ENCODE measurements at regions not wholly inside any gene's neighbourhood (a gene's known extent, or its start where the extent isn't known, plus 50 kb on each side); places are given as distances from the start of the nearest gene placed in this dataset.

DNA sequence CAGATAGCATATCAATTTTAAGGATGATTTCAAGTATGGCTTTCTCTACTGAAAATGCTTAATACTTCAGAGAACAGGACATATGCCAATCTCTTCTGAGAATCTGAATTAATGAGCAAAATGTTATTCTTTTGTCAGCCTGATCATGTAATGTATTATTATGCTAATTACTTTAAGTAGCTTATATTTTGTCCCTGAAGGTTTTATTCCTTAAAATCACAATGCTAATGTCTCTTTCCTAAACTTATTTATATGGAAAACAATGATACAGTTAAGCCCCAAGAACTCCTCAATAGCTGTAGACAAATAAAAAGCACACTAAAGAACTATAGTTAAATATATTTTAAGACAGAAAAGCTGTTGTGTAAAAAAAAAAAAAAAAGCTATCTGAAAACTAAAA, 256.9 kb upstream of the PTPRD start:
- no TSS peak for BruUV-seq (replicated peaks)

More for the DNA sequence above, 256.9 kb upstream of the PTPRD start:
- dilution Hi-C loops (cut with HindIII; ENCODE audit: low sequenced_read_pairs, unreplicated experiment) = no loop called here
- no peaks in the 10 kb centered on the region for H4K20me1 ChIP-seq (ENCODE audit: insufficient read depth, low read length)
- no peak overlapping the region for H3K27ac ChIP-seq (ENCODE audit: insufficient read depth, low read length)
- H2BK5ac ChIP-seq (ENCODE audit: low read depth, low read length, poor library complexity, severe bottlenecking) = no peak overlapping the region
- H3K4me1 ChIP-seq (ENCODE audit: control insufficient read depth, insufficient read depth, low read length) = no peaks in the 10 kb centered on the region
- intact Hi-C loops (cut with micrococcal nuclease) = no loop called here
- no peaks in the 10 kb centered on the region for H3K36me3 ChIP-seq (ENCODE audit: control insufficient read depth, insufficient read depth, low read length)
- H2AK5ac ChIP-seq (ENCODE audit: low read depth, low read length) = no peak overlapping the region
- H2BK20ac ChIP-seq (ENCODE audit: low read depth, low read length) = no peak overlapping the region
- CTCF ChIA-PET = interaction anchor here (0.5 kb wide), 1 partner anchor 167 kb away, joined by 3 read pairs; no protein-coding TSS in a partner anchor
- TF ChIP-seq BHLHE40 (IDR thresholded peaks at IDR 0.05; ENCODE audit: low read depth, low read length) (no peak), SMC3 (IDR thresholded peaks at IDR 0.05; ENCODE audit: low read depth, low read length) (no peak), MAFK (IDR thresholded peaks at IDR 0.05; ENCODE audit: low read depth, low read length) (no peak), RCOR1 (IDR thresholded peaks at IDR 0.05; ENCODE audit: insufficient replicate concordance, low read length) (no peak), USF2 (IDR thresholded peaks at IDR 0.05; ENCODE audit: low read depth, low read length) (no peak), MXI1 (IDR thresholded peaks at IDR 0.05; ENCODE audit: borderline replicate concordance, low read depth, low read length) (no peak), RAD21 (IDR thresholded peaks at IDR 0.05; ENCODE audit: low read length) (no peak), NFE2L2 (IDR thresholded peaks at IDR 0.05; ENCODE audit: low read depth, low read length) (no peak), CEBPB (IDR thresholded peaks at IDR 0.05; ENCODE audit: low read depth, low read length) (no peak), FOS (IDR thresholded peaks at IDR 0.05; ENCODE audit: low read depth, low read length) (no peak), RFX5 (IDR thresholded peaks at IDR 0.05; ENCODE audit: low read depth, low read length) (no peak), MAZ (IDR thresholded peaks at IDR 0.05; ENCODE audit: borderline replicate concordance, low read depth, low read length) (no peak), CHD1 (IDR thresholded peaks at IDR 0.05; ENCODE audit: low read depth, low read length) (no peak), POLR2A (IDR thresholded peaks at IDR 0.05; ENCODE audit: low read depth, low read length) (no peak)
- TF ChIP-seq, protein P1, sequence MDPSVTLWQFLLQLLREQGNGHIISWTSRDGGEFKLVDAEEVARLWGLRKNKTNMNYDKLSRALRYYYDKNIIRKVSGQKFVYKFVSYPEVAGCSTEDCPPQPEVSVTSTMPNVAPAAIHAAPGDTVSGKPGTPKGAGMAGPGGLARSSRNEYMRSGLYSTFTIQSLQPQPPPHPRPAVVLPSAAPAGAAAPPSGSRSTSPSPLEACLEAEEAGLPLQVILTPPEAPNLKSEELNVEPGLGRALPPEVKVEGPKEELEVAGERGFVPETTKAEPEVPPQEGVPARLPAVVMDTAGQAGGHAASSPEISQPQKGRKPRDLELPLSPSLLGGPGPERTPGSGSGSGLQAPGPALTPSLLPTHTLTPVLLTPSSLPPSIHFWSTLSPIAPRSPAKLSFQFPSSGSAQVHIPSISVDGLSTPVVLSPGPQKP (IDR thresholded peaks at IDR 0.05; ENCODE audit: borderline replicate concordance, low read depth, low read length) = no peak
- TF ChIP-seq, protein P2, sequence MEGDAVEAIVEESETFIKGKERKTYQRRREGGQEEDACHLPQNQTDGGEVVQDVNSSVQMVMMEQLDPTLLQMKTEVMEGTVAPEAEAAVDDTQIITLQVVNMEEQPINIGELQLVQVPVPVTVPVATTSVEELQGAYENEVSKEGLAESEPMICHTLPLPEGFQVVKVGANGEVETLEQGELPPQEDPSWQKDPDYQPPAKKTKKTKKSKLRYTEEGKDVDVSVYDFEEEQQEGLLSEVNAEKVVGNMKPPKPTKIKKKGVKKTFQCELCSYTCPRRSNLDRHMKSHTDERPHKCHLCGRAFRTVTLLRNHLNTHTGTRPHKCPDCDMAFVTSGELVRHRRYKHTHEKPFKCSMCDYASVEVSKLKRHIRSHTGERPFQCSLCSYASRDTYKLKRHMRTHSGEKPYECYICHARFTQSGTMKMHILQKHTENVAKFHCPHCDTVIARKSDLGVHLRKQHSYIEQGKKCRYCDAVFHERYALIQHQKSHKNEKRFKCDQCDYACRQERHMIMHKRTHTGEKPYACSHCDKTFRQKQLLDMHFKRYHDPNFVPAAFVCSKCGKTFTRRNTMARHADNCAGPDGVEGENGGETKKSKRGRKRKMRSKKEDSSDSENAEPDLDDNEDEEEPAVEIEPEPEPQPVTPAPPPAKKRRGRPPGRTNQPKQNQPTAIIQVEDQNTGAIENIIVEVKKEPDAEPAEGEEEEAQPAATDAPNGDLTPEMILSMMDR (conservative IDR thresholded peaks at IDR 0.05; ENCODE audit: low read depth, low read length) = no peak
- no peak for DNase-seq
- no peaks in the 10 kb centered on the region for H3K79me1 ChIP-seq (ENCODE audit: low read depth in 1 of 2, low read length in 2 of 2)
- no peak for ATAC-seq (ENCODE audit: low read depth)
- in situ Hi-C loops (cut with MboI; ENCODE audit: low sequenced_read_pairs) = no loop called here
- no peak overlapping the region for H3K4ac ChIP-seq (ENCODE audit: low read depth, low read length)
- H3K9me3 ChIP-seq (ENCODE audit: control insufficient read depth, insufficient read depth, low read length) = no peaks in the 10 kb centered on the region; the same call in 1 of the 2 replicates
- H3K9ac ChIP-seq (ENCODE audit: low read depth, low read length) = no peak overlapping the region
- H3K14ac ChIP-seq (replicated peaks; ENCODE audit: low read depth, low read length) = no peak overlapping the region
- no peaks in the 10 kb centered on the region for H3K9me1 ChIP-seq (ENCODE audit: insufficient read depth, low read length)
- H4K91ac ChIP-seq (ENCODE audit: insufficient read depth, low read depth, low read length) = no peak overlapping the region
- no peaks in the 10 kb centered on the region for H3K27me3 ChIP-seq (ENCODE audit: control insufficient read depth, insufficient read depth, low read length)
- no peak overlapping the region for H3K4me2 ChIP-seq (ENCODE audit: low read depth, low read length)
- H3K23ac ChIP-seq (ENCODE audit: low read depth, low read length) = no peak overlapping the region
- no peak overlapping the region for H4K8ac ChIP-seq (ENCODE audit: low read depth in 2 of 2, low read length in 2 of 2)
- POLR2A ChIA-PET (ENCODE audit: unreplicated experiment) = no interaction called here
- no peak overlapping the region for H2AK9ac ChIP-seq (replicated peaks; ENCODE audit: low read depth, low read length, poor library complexity)
- no peak overlapping the region for H3K18ac ChIP-seq (ENCODE audit: low read depth, low read length)
- no peak overlapping the region for H3K56ac ChIP-seq (ENCODE audit: extremely low read depth, insufficient read depth, low read length)
- no peak overlapping the region for H3K4me3 ChIP-seq (ENCODE audit: insufficient read depth, low read depth, low read length)
- no peak overlapping the region for H2BK15ac ChIP-seq (ENCODE audit: low read depth, low read length)
- H2AFZ ChIP-seq (replicated peaks; ENCODE audit: low read length, poor library complexity) = no peak overlapping the region
- H4K5ac ChIP-seq (ENCODE audit: low read depth, low read length) = no peak overlapping the region
- H2BK120ac ChIP-seq (ENCODE audit: low read depth, low read length) = no peak overlapping the region

Measured in IMR-90 (cell line).